ENCODE measurements at regions not wholly inside any gene's neighbourhood (a gene's known extent, or its start where the extent isn't known, plus 50 kb on each side); places are given as distances from the start of the nearest gene placed in this dataset.

- no peak for TF ChIP-seq CTCF (conservative IDR thresholded peaks at IDR 0.05; ENCODE audit: low read length)
- TF ChIP-seq EZH2phosphoT487 (IDR thresholded peaks at IDR 0.05; ENCODE audit: borderline replicate concordance): no peak
These were observed 589.7 kb downstream of the PTPRU start for GRCh38 chr1:29825941-29826415.
